Vagina (tissue), 2 donors: ENCODE measurements at regions not wholly inside any gene's neighbourhood (a gene's known extent, or its start where the extent isn't known, plus 50 kb on each side); places are given as distances from the start of the nearest gene placed in this dataset.

ENCODE experiments used
- CTCF ChIP-seq, 3 experiments: fragments of 450-650 bp in 2 of 3; fragments of 200-600 bp in 1 of 3; sonication (generic) in 1 of 3; IDR thresholded peaks; one replicate each; pipeline ENCODE4 v1.5.1; 2017 to 2019; ENCODE audit warnings: antibody characterized with exemption in 3 of 3, mild to moderate bottlenecking in 2 of 3, moderate library complexity in 2 of 3
- POLR2A ChIP-seq, 2 donors: fragments of 450-650 bp; IDR thresholded peaks; one replicate each; pipeline ENCODE4 v1.6.1; 2017; ENCODE audit warnings: antibody characterized with exemption in 2 of 2, mild to moderate bottlenecking in 2 of 2, moderate library complexity in 2 of 2
- POLR2AphosphoS5 ChIP-seq, 2 donors: sonication (generic); formaldehyde crosslinking; IDR thresholded peaks; one replicate each; pipeline ENCODE4 v1.9.0; 2017; ENCODE audit warnings: antibody characterized with exemption in 2 of 2, mild to moderate bottlenecking in 2 of 2, low read depth in 1 of 2; ENCODE audit not compliant: insufficient read depth in 1 of 2

GRCh38 chr1:80059940-80060339, 1053.4 kb upstream of the ADGRL4 start:
- TF ChIP-seq CTCF (IDR thresholded peaks at IDR 0.05) = no peak
- no peak for TF ChIP-seq POLR2A (IDR thresholded peaks at IDR 0.05)
- TF ChIP-seq POLR2AphosphoS5 (IDR thresholded peaks at IDR 0.05; ENCODE audit: insufficient read depth in 1 of 2, low read depth in 1 of 2) = no peak
